Ectodermal cell (in vitro differentiated cells): ENCODE measurements at regions not wholly inside any gene's neighbourhood (a gene's known extent, or its start where the extent isn't known, plus 50 kb on each side); places are given as distances from the start of the nearest gene placed in this dataset.

Source experiments
- H3K27ac ChIP-seq: 2 replicates; pipeline ENCODE4 v1.7.0; 2013; ENCODE audit warnings: mild to moderate bottlenecking, low read depth, low read length; ENCODE audit not compliant: insufficient read depth, poor library complexity, severe bottlenecking
- H3K27me3 ChIP-seq: 2 replicates; pipeline ENCODE4 v1.7.0; 2013; ENCODE audit warnings: mild to moderate bottlenecking, low read length; ENCODE audit not compliant: insufficient read depth, control insufficient read depth, poor library complexity, severe bottlenecking
- H3K36me3 ChIP-seq: one replicate; pipeline ENCODE4 v1.7.0; 2013; ENCODE audit warnings: low read length; ENCODE audit not compliant: control insufficient read depth, insufficient read depth
- H3K4me1 ChIP-seq: one replicate; pipeline ENCODE4 v1.7.0; 2013; ENCODE audit warnings: low read length; ENCODE audit not compliant: control insufficient read depth, insufficient read depth
- H3K4me3 ChIP-seq: 2 replicates; pipeline ENCODE4 v1.7.0; 2013; ENCODE audit warnings: low read depth, low read length, control low read depth; ENCODE audit not compliant: insufficient read depth
- H3K9me3 ChIP-seq: 2 replicates; pipeline ENCODE4 v1.7.0; 2013; ENCODE audit warnings: mild to moderate bottlenecking, low read length, moderate library complexity; ENCODE audit not compliant: control insufficient read depth
- WGBS, 2 experiments: methylation state at CpG; one replicate each; pipeline ENCODE4 v1.1.7; 2013; ENCODE audit warnings: missing lambda C conversion rate in 2 of 2; 5-methylcytosine and 5-hydroxymethylcytosine counted together

DNA sequence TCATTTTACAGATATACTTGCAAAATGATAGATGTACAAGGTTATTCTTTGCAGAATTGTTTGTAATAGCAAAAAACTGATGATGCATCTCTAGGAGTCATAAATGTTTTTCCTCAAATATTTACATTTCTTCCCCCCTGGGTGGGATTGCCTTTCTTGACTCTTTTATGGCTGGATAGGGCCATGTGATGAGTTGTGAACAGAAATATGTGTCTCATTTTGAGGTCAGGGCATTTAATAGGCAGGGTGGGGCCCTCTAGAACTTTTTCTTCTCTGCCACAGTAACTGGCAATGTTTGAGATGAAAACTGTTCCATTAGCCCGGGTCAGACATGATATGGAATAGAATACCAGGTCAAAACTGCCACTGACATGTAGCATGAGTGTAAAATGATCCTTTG is 159.5 kb upstream of the SYNCRIP start:
- WGBS, 2 experiments, result 63 to 94% methylated on average over 1 of the region's 1 CpG
- H3K36me3 ChIP-seq, result no peaks in the 10 kb centered on the region
- H3K27me3 ChIP-seq, result no peaks in the 10 kb centered on the region
- H3K9me3 ChIP-seq, result no peaks in the 10 kb centered on the region
- no peak overlapping the region for H3K27ac ChIP-seq
- no peaks in the 10 kb centered on the region for H3K4me1 ChIP-seq
- no peak overlapping the region for H3K4me3 ChIP-seq

DNA sequence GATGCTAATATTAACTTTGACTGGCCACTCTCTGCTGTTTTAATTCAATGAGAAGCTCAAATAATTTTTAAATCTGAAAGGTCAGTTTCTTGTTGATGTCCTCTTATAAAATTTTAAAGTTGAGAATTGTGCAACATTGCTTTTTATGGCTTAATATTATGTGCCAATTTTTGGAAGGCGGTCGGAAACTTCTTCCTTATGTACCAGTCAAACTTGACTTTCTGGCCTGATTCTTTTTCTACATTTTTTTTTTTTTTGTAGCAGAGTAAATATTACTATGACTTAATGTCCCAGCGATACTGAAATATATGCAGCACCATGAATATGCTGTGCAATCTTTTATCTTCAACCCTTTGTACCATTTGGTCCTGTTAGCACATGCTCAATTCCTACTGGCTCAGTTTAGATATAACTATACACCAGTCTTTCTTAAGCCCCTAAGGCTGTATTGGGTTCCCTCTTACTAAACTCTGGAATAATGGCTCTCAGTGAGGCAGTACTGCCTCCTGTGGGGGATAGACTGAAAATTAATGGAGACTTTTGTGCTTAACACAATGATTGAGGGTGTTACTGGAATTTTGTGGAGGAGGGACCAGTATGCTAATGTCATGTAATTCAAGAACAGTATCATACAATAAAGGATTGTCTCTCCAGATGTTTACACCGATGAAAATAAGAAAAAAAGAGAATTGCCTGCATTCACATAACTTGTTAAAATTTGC is 156.4 kb upstream of the SYNCRIP start:
- Histone ChIP-seq H3K4me3 (no peak overlapping the region), H3K4me1 (no peaks in the 10 kb centered on the region)
- WGBS, 2 experiments, result 95 to 97% methylated on average over 3 to 4 of the region's 4 CpGs

DNA sequence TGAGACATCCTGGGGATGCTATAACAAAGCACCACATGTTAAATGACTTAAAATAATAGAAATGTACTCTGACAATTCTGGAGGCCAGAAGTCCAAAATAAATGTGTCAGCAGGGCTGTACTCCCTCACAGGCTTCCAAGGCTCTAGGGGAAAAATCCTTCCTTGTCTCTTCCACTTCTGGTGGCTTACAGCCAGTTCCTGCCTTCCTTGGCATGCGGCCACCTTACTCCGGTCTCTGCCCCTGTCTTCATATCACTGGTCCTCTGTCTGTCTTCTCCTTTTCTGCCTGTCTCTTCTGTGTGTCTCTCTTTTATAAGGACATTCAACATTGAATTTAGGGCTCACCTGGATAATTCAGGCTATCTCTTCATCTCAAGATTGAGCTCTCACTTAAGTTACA is 155.3 kb upstream of the SYNCRIP start:
- Histone ChIP-seq H3K27ac (no peak overlapping the region), H3K4me3 (no peak overlapping the region), H3K27me3 (no peaks in the 10 kb centered on the region), H3K36me3 (no peaks in the 10 kb centered on the region), H3K9me3 (no peaks in the 10 kb centered on the region), H3K4me1 (no peaks in the 10 kb centered on the region)
- 90 to 100% methylated on average over 2 of the region's 2 CpGs for WGBS, 2 experiments

More for the DNA sequence above, 156.4 kb upstream of the SYNCRIP start:
- H3K27me3 ChIP-seq, result no peaks in the 10 kb centered on the region
- no peak overlapping the region for H3K27ac ChIP-seq
- no peaks in the 10 kb centered on the region for H3K36me3 ChIP-seq
- H3K9me3 ChIP-seq, result no peaks in the 10 kb centered on the region

DNA sequence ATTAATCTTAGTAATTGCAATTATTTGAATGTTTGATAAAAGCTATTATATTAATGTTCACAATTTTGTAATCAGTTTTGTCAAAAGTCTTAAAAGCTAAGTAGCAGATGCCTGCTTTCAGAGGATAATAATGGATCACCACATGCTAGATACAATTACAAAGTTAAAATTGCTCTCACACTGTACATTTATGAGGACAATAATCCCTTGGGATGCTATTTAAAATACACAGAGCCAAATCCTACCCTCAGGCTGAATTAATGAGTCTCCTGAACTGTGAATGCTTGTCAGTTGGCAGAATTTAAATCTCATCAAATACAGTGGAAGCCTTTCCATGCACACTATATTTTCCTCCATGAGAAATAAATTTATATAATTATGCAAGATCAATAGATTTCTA is 153.3 kb upstream of the SYNCRIP start:
- H3K36me3 ChIP-seq, result no peaks in the 10 kb centered on the region
- no peaks in the 10 kb centered on the region for H3K27me3 ChIP-seq
- H3K27ac ChIP-seq, result no peak overlapping the region
- H3K4me3 ChIP-seq, result no peak overlapping the region
- no peaks in the 10 kb centered on the region for H3K9me3 ChIP-seq
- no peaks in the 10 kb centered on the region for H3K4me1 ChIP-seq

DNA sequence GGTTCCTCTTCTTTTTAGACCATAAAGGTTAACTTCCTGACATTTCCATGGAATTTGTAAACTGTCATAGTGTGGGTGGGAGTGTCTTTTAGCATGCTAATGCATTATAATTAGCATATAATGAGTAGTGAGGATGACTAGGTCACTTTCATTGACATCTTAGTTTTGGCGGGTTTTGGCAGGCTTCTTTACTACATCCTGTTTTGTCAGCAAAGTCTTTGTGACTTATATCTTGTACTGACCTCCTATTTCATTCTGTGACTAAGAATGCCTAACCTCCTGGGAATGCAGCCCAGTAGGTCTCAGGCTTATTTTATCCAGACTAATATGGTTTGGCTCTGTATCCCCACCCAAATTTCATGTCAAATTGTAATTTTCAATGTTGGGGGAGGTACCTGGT is 149.6 kb upstream of the SYNCRIP start:
- no peak overlapping the region for H3K27ac ChIP-seq
- no peak overlapping the region for H3K4me3 ChIP-seq
- no peaks in the 10 kb centered on the region for H3K4me1 ChIP-seq
- no peaks in the 10 kb centered on the region for H3K36me3 ChIP-seq
- no peaks in the 10 kb centered on the region for H3K9me3 ChIP-seq
- no peaks in the 10 kb centered on the region for H3K27me3 ChIP-seq
- 86 to 92% methylated on average over 1 of the region's 1 CpG for WGBS, 2 experiments

DNA sequence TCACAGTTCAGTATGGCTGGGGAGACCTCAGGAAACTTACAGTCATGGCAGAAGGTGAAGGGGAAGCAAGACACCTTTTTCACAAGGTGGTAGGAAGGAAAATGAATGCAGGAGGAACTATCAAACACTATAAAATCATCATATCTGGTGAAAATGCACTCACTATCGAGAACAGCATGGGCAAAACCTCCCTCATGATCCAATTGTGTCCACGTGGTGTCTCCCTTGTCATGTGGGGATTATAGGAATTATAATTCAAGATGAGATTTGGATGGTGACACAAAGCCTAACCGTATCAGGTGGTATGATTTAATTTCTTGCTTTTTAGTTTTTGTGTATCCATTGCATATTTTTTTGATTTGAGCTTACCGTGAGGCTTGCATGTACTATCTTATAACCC is 133.2 kb upstream of the SYNCRIP start:
- H3K9me3 ChIP-seq, result no peaks in the 10 kb centered on the region
- WGBS, 2 experiments, result 89 to 94% methylated on average over 3 to 4 of the region's 4 CpGs

DNA sequence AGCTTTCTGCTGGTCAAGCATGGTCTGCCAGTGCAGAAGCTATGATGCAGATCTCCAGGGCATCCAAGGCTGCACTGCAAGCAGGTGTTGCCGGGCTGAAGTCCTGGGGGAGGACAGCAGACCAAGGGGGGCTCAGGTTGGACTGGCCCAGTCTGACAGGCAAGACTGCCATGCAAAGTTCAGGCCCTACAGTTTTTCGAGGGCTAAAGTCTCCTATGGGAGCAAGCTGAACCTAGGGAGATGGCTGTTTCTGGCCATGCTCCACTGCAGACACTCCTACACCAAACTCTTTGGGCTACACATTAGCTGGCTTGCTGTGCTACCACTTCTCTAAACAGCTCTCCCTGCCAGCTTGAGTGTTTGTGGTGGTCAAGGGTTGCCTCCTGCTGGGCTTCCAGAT is 130.0 kb upstream of the SYNCRIP start:
- H3K36me3 ChIP-seq, result no peaks in the 10 kb centered on the region
- peaks cover 11% of the 10 kb centered on the region for H3K4me1 ChIP-seq
- no peaks in the 10 kb centered on the region for H3K9me3 ChIP-seq
- H3K27me3 ChIP-seq, result no peaks in the 10 kb centered on the region
- no peak overlapping the region for H3K4me3 ChIP-seq
- WGBS, 2 experiments, result 89 to 96% methylated on average over 2 of the region's 2 CpGs
- no peak overlapping the region for H3K27ac ChIP-seq

More for the DNA sequence above, 133.2 kb upstream of the SYNCRIP start:
- Histone ChIP-seq H3K4me3 (no peak overlapping the region), H3K36me3 (no peaks in the 10 kb centered on the region), H3K27me3 (no peaks in the 10 kb centered on the region), H3K4me1 (peaks cover 11% of the 10 kb centered on the region), H3K27ac (no peak overlapping the region)

DNA sequence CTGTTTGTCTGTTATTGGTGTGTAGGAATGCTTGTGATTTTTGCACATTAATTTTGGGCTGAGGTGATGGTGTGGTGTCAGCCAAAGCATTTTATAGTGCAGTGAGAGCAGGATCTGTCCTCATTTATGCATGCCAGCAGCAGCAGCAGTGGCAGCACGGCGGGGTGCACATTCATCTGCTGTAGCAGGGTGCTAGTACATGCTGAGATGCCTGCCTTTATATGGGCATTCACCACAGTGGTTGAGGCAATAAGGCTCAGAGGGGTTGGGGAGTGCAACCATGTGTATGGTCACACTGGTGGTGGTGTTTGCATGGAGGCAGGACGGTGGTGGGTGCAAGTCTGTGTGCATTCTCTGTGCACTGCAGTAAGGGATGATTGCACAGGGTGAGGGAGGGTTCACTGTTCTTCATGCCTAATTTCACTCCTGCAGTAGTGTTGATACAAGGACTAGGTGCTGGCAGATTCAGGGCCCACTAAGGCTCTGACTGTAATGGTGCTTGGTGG is 129.3 kb upstream of the SYNCRIP start:
- Histone ChIP-seq H3K4me1 (peaks cover 11% of the 10 kb centered on the region), H3K9me3 (no peaks in the 10 kb centered on the region), H3K4me3 (no peak overlapping the region), H3K27ac (no peak overlapping the region), H3K27me3 (no peaks in the 10 kb centered on the region), H3K36me3 (no peaks in the 10 kb centered on the region)
- WGBS, 2 experiments, result 51 to 57% methylated on average over 3 of the region's 3 CpGs

DNA sequence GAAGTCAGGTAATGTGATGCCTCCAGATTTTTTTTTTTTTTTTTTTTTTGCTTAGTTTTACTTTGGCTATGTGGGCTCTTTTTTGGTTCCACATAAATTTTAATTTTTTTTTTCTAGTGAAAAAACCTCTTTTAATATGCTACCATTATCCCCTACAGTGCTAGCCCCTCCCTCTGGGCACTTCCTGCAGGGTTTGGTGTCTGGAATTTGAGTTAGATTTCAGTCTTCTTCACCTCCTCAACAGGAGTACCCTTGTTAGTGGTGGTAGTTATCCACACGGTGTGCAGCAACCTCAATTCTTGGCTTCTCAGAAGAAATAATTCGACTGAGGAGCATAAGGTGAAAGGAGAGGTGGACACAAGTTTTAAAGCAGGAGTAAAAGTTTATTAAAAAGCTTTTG is 128.8 kb upstream of the SYNCRIP start:
- H3K27ac ChIP-seq, result no peak overlapping the region
- no peaks in the 10 kb centered on the region for H3K36me3 ChIP-seq
- peaks cover 11% of the 10 kb centered on the region for H3K4me1 ChIP-seq
- H3K27me3 ChIP-seq, result no peaks in the 10 kb centered on the region
- H3K9me3 ChIP-seq, result no peaks in the 10 kb centered on the region
- WGBS, 2 experiments, result 79 to 83% methylated on average over 2 of the region's 2 CpGs
- no peak overlapping the region for H3K4me3 ChIP-seq

DNA sequence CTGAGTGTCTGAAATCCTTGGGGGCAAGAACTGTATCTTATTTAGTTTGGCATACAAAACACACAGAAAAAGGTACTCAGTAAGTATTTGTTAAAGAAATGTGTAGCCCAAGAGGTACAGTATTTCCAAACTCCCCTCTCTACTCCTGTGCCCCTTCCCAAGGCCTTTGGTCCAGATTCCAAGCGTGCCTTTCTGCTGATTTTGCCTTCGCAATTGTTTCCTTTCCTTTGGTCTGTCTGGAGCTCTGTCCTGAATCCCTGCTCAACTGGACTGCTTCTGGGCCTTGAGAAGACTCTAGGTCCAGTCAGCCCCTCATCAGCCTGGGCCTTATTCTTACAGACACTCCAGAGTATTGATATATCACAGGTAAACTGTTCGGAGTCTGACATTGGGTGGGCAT is 122.2 kb upstream of the SYNCRIP start:
- Histone ChIP-seq H3K4me1 (no peaks in the 10 kb centered on the region), H3K27ac (no peak overlapping the region), H3K36me3 (no peaks in the 10 kb centered on the region), H3K9me3 (no peaks in the 10 kb centered on the region), H3K4me3 (no peak overlapping the region), H3K27me3 (no peaks in the 10 kb centered on the region)
- 91 to 97% methylated on average over 3 of the region's 3 CpGs for WGBS, 2 experiments

DNA sequence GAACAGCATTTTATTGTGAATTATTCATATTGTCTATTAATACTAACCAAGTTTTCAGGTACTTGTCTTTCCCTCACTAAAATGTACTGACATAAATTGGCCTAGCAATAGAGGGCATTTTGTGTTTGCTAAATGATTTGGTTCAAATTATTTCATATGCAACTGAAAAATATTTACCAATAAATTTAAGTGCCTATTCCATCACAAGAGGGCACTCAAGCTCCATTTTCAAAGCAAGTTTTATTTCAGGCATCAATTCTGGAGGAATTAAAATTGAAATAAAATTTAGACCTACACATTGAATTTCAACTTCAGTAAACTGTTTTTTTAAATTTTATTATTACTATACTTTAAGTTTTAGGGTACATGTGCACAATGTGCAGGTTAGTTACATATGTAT is 114.3 kb upstream of the SYNCRIP start:
- Histone ChIP-seq H3K36me3 (no peaks in the 10 kb centered on the region), H3K4me3 (no peak overlapping the region), H3K27ac (no peak overlapping the region), H3K27me3 (no peaks in the 10 kb centered on the region), H3K9me3 (no peaks in the 10 kb centered on the region), H3K4me1 (no peaks in the 10 kb centered on the region)
